ENCODE measurements at regions not wholly inside any gene's neighbourhood (a gene's known extent, or its start where the extent isn't known, plus 50 kb on each side); places are given as distances from the start of the nearest gene placed in this dataset.

GRCh38 chr7:157481389-157481788 lies 144.6 kb downstream of the DNAJB6 start:
- intact Hi-C loops (cut with micrococcal nuclease): no loop called here

DNA sequence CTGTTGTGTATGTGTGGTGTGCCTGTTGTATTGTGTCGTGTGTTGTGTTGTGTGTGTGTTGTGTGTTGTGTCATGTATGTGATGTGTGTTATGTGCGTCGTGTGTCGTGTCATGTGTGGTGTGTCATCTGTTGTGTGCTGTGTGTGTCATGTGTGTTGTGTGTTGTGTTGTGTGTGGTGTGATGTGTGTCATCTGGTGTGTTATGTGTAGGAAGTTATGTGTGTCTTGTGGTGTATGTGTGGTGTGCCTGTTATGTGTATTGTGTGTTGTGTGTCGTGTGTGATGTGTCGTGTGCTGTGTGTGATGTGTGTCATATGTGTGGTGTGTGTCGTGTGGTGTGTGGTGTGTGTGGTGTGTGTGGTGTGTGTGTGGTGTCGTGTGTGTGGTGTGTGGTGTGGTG lies 145.2 kb downstream of the DNAJB6 start:
- intact Hi-C loops (cut with micrococcal nuclease): no loop called here

DNA sequence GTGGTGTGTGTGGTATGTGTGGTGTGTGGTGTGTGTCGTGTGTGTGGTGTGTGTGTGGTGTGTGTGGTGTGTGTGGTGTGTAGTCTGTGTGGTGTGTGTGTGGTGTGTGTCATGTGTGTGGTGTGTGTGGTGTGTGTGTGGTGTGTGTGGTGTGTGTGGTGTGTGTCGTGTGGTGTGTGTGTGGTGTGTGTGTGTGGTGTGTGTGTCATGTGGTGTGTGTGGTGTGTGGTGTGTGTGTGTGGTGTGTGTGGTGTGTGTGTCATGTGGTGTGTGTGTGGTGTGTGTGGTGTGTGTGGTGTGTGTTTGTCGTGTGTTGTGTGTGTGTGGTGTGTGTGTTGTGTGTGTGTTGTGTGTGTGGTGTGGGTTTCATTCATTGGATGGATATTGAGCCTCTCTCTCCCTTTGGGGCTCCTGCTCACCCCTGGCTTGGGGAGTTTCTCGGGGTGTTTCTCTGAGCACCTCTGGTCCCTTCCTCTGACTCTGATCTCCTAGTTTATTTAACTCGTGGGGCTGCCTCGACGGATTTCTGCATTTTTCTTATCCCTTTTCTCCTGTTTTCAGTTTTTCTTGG lies 145.8 kb downstream of the DNAJB6 start:
- intact Hi-C loops (cut with micrococcal nuclease): no loop called here

DNA sequence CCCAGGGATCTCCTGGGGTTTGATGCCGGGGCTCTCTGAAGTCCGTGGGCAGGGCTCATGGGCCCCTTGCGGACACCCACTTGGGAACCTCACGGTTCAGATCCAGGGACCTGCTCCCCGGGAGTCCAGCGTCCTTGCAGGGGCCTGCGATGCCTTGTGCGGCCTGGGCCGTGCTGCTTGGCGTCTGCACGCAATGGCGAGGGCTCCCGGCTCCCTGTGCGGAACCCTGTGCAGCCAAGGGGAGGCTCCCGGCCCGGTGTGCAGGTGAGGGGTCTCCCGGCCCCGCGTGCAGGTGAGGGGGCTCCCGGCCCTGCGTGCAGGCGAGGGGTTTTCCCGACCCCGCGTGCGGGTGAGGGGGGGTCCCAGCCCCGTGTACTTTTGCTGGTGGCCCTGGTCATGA lies 146.7 kb downstream of the DNAJB6 start:
- intact Hi-C loops (cut with micrococcal nuclease): no loop called here

DNA sequence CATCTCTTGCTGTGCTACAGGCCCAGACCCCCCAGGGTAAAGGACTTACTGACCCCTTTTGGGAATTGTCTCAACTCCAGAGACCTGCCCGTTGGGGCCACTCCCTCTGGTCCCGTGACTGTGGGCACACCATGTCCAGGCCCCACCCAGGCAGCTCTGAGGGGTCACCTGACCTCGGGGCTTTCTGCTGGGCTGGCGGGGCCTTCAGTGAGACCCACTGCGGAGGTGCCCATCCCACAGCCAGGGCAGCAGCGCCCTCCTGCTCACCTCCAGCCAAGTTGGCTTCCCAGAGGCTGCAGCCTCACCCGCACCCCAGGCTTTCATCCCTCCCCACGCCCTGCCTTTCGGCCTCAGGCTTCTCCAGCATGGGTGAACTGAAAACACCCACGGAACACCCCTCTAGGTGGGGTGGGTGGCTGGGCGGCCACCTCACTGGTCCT lies 147.2 kb downstream of the DNAJB6 start:
- intact Hi-C loops (cut with micrococcal nuclease): no loop called here

- intact Hi-C loops (cut with micrococcal nuclease): no loop called here
Observed at GRCh38 chr7:157484411-157485081, 147.7 kb downstream of the DNAJB6 start.

DNA sequence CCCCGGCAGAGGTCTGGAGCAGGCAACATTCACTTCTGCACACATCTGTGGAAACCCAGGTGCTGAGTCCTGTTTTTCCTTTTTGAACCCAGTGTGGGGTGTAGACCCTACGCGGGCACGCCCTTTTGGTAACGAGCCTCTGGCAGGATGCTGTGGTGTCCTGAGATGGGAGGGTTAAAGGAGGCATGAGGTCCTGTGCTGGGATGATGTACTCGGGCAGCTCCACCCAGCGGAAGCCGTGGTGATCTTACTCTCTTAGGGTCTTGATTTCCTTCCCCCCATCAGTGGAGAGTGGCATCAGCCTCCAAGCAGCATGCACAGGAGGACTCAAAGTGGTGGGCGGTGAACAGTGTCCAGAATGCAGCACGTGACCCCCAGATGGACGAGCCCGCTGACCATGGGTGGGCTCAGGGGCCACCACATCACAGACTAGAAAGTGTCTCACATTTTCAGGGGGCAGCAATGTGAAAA lies 148.6 kb downstream of the DNAJB6 start:
- intact Hi-C loops (cut with micrococcal nuclease): no loop called here

GRCh38 chr7:157486007-157486755 lies 149.4 kb downstream of the DNAJB6 start:
- intact Hi-C loops (cut with micrococcal nuclease): no loop called here

DNA sequence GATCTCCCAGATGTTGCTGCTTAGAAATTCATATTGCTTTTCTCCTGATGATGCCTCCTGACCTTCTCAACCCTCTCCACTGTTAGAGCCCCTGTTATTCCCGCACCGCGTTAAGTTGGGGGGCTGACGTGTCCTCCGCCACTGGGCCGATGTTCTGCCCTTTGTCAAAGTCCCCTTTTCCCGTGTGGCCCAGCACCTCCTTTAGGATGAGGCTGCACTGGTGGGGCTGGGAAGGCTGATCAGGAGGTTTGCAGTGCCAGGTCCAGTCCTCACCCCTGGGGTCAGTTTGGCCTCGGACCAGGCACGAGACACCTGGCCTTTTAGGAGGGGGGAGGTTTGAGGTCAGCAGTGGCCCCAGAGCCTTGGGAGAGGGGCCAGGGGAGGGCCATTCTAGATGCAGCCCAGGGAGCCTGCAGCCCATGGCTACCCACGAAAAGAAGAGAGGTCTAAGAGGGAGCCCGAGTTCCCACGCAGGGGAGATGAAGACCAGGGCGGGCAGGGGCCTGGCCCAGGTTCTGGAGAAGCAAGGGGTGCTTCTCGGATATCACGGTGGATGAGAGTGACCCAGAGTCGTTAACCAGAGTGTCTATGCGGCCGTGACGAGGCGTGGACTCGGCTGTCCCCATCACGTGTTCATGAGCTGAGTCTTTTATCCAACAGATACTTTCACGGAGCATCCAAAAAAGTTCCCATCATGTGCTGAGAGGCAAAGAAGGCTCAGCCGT lies 150.4 kb downstream of the DNAJB6 start:
- intact Hi-C loops (cut with micrococcal nuclease): no loop called here

GRCh38 chr7:157488281-157488680 lies 151.5 kb downstream of the DNAJB6 start:
- intact Hi-C loops (cut with micrococcal nuclease): no loop called here

DNA sequence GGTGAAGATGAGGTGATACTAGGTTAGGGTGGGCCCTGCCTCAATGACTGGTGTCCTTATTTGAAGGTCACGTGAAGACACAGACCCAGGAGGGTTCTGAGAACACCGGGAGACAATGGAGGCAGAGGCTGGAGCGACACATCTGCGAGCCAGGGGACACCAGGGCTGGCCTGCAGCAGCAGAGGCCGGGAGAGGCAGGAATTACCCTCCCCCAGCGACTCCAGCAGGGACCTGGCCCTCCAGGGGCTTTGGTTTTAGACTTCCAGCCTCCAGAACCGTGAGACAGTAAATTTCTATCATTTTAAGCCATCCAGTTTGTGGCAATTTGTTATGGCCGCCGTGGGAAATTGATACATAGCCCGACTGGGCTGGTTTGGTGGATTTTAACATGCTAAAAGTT lies 152.2 kb downstream of the DNAJB6 start:
- intact Hi-C loops (cut with micrococcal nuclease): no loop called here

Data from T-helper 1 cell treated with Interleukin-12 subunit alpha and Interleukin-12 subunit beta and Interleukin-4 antibody, amounts not matched to agents 30 ng/mL and 1 ng/mL, for 36 hours (primary cell).